NCI-H510A (cell line): ENCODE measurements at regions not wholly inside any gene's neighbourhood (a gene's known extent, or its start where the extent isn't known, plus 50 kb on each side); places are given as distances from the start of the nearest gene placed in this dataset.
"Not testable (repeated sequence)": the region's sequence is repeated elsewhere in the genome, so short reads cannot be mapped to it uniquely, and the experiment has no call there.

Source experiments
- DNase-seq: peaks from one replicate; lab custom pipeline; 2025; lab: John Stamatoyannopoulos, UW

DNA sequence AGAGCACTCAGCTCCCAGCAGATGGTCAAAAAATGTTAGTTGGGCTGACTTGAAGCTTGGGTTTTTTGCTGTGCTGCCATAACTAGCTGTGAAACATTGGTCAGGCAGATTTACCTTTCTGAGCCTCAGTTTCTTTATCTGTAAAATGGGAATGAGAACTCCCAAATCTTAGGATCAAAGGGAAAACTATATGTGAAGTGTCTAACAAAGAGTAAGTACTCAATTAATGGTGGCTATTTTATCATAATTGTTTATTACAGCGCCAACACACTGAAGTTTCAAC, 164.2 kb upstream of the POU3F1 start:
- no peak for DNase-seq

DNA sequence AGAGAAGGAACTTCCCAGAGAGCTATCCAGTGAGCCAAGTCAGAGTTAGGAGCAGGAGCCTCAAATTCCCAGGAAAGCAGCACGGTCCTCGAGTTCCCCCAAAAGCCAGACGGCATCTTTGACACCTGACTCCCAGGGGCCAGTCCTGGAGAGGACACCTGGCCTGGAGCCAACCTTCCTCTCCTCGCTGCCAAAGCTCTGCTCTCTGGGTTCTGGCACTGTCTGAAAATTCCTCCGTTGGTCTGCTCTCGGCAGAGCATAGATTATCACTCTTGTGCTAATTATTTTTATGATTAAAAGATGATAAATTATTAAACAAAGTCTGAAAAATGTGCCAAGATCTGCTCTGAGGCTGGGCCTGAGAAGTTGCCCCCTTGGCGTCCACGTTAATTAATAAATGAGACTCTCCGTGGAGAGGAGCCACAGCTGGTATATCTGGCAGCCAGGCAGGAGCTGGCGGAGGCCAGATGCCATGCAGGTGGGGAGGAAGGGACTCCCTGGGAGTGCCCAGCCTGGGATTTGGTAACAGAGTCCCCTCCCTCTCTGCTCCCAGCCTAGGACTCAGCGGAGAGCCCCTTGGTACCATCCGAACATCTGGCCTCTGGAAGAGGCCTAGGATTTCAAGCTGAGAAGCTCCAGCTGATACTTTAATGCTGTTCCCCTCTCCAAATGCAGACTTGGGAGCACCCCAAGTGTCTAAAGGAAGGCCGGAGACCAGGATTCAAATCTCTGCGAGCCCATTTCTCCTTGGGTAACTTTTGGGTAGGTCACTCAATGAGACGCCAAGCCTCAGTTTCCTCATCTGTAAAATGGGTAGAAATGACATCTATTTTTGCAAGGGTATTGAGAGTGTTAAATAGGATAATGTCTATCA, 163.7 kb upstream of the POU3F1 start:
- DNase-seq: no peak

DNA sequence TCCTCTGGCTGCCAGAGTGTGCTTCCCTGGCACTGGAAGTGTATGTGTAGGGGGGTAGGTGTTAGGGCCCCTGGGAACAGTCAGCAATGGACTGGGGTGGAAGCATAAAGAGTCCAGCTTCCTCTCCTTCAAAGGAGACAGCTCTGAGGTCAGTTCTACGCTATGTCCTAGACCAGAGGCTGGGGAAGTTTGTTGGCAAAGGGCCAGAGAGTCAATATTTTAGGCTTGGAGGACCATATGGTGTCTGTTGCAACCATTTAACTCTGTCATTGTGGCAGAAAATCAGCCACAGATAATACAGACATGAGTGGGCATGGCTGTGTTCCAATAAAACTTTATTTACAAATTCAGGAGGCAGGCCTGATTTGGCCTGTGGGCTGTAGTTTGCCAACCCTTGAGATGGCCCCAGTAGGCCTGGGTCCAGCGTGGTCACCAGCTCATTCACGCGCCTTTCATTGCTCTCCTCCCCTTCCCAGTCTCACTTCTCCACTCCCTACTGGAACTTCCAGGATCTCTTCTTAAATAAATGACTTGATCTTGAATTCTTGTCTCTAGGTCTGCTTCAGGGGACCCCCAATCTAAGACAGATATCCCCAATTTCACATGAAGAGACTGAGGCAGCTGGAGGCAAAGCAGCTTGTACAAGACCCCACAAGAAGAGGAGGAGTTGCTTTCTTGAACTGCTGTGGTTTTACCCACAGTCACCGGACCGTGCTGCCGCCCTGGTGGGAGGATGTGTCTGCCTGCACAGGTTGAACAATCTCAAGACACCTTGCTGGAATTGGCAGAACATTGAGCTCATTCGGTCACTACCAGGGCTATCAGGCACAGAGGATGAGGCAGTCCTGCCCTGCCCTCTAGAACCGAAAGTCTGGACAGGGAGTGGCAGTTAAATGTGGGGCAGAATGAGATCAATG, 162.4 kb upstream of the POU3F1 start:
- DNase-seq: no peak

DNA sequence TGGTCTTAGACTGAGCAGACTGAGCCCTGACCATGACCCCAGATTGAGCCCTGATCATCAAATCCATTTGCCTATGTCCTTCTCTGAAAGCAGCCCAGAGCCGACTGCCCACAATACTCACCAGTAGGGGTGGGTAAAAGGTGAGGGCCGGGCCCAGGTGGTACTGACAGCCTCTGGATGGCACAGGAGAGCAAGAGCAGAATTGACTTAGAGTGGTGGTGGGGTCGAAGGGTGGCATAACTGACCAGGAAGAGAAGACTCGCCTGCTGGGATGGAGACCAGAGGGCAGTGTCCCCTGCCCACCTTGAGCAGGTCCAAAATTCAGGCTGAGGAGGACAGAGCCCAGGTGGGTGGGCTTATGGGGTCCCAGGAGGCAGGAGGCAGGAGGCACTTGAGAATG, 161.3 kb upstream of the POU3F1 start:
- no peak for DNase-seq

DNA sequence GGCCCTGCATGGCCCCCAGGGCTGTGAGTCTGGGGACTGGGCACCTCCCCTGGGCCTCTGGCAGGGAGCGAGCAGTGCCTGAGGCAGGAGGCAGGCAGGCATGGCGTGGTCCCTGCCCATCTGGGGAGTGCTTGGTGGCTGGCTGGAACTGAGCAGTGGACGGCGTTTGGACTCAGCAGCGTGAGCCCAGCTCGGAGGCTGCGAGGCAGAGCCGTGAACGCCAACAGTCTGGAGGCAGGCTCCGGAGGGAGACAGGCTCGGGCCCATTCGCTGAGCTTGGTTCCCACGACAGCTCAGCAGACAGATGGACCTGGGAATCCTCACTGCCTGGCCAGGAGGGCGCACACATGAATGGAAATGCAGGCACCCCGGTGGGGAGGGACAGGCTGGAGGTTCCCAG, 160.7 kb upstream of the POU3F1 start:
- no peak for DNase-seq

DNA sequence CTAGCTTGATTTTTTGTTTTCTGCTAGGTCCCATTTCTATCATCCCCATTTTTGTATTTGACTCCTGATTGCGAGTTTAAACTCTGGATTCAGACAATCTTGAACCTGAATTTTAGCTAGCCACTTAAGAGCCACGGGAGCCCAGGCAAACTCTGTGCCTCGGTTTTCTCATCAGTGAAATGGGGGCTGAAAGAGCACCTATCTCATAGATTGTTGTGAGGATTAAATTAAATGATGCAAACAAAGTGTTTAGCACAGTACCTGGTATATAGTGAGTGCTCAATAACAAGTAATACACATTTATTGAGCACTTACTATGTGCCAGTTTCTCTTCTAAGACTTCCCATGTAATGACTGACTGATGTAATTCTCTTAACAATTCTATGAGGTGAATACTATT, 158.1 kb upstream of the POU3F1 start:
- DNase-seq: no peak

DNA sequence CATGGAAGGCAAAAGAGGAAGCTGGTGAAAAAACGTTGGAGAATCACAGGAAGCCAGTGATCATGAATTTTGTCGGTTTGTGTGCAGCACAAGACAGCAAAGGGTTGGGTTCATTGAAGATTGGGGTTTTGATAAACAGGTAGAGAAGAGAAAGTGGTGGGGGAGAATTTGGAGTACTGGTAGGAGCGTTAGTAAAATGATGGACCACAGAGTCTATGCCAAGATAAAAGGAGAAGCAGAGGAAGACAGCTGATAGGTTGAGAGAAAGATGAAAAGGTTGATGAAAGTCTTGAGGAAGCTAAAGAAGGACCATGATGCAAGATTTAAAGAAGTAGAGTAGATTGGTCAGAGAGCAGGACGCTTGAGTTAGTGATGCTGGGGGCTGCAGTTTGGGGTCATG, 156.8 kb upstream of the POU3F1 start:
- DNase-seq: no peak

DNA sequence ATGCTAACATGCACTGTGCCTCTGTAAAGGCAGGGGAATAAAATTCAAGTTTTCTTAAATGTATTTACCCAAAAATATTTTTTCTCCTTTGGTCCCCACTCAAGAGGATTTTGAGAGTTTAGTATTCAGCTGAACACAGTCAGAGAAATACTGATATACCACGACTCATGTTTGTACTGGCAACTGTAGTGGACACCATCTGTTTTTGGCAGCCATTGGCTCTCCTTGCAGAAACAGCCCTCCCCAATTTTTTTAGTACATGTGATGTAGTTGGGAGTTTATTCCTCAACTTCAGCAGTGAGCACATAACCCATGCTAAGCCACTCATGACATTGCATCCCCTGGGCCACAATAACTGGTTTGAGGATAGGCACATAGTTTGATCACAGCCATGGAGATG, 154.8 kb upstream of the POU3F1 start:
- no peak for DNase-seq

DNA sequence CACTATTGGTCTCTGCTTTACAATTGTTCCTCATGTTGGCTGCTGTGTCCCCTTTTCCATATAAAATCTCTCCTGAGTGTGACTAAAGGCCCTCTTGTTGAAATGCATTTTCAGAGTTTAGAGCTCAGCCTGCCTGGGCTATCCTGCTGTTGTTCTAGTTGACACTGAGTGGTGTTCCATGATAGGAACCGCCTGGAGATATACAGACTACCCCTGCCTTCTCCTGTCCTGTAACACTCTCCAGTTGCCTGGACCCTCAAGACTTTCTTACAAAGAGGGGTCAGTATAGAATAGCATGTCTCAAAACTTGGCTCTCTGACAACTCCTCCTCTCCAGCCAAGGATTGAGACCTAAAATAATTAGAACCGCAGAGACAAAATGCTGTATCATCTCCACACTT, 152.0 kb upstream of the POU3F1 start:
- no peak for DNase-seq

DNA sequence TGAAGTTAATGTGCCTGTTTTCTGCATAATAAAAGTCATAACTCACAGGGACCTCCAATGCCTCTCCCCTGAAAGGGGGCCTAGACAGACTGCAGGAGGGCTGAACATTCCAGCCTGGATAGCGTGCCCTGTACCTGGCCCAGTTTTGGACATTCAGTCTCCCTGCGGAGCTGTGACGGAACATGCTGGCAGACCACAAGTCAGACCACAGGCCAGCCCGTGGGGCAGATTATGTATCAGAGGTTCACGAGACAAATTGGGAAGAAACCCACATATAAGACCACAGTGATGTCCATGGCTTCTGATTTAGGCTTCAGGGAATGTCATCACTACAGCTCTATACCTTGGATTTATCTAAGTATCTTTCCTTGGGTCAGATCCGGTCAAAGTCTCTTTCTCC, 151.5 kb upstream of the POU3F1 start:
- DNase-seq: no peak

DNA sequence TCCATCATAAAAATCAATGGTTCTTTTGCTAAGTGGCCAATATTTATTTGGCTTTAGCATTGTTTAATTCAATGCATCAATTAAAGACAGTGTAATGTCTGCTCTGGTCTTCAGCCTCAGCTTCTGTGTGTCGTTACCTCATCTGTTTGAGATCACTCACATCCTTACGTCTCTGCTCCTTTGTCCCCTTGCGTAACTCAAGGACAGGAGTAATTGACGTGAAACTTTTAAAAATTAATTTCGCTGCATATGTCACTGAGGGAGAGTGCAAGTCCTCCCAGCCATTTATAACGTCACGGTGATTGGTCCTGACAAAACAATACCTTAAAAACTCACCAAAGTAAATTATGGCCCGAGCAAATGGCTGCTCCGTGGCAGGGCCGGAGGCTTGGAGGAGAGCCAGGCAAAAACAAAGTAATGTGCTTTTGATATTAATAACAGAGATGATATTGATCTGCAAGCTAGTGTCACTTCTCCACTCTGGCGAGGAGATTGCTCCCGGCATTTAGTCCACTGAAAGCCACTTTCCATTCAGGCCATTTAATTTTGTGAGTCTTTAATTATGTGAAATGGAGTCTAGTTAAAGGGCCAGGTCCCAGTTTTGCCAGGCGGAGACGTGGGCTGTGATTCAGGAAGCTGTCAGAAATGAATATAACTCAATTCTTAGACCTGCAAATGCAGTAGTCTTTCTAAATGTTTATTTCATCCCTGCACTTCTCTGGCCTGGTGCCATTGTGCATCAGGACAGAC, 150.9 kb upstream of the POU3F1 start:
- no peak for DNase-seq

DNA sequence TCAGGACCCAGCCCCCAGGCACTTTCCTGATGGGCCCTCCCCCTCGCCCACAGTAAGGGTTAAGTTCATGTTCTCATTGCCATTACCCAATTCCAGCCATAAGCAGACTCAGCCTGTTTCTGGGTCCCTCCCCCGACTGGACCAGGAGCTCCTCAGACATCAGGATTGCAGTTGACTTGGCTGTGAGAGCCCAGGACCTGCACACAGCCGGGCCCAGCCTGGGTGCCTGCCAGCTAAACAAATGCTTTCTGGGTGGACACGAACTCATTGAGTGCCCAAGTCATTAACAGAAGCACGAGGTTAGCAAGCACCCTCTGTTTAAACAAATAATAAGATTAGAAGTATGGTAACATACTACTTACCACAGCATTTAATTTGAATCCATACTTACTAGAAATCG, 147.9 kb upstream of the POU3F1 start:
- no peak for DNase-seq

DNA sequence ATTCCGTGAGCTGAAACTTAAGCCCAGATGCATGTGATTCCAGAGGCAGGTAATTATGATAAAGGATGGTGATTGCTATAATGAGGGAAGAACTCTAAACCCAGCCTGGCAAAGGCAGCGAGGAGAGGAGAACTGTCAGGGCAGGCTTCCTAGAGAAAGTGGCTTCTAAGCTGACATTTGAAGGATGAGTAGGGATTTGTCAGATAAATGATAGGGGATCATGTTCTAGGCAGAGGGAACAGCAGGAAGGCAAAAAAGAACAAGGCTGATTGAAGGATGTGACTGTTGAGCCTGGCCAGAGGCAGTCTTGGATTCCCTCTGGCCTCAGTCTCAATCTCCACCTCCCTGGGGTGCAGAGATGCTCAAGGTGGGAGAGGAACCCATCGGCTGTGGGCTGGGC, 146.4 kb upstream of the POU3F1 start:
- DNase-seq: no peak

DNA sequence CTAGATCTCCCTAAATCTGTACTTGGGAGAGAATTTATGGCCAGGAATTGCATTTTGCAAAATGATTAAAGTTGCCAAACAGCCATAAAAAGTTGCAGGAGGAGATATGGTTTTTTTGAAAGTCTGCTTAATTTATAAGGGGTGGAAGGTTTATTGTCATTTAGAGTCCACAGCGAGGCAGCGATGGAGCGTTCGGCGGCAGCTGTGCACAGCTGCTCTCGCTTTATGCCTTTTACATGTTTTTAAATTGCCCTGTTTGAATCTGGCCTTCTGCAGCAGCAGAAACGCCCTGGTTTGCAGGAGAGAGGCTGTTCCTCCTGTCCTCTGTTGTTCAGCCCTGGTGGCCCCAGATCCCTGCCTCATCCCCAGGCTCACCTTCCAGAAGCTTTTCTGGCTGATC, 144.9 kb upstream of the POU3F1 start:
- DNase-seq: no peak

DNA sequence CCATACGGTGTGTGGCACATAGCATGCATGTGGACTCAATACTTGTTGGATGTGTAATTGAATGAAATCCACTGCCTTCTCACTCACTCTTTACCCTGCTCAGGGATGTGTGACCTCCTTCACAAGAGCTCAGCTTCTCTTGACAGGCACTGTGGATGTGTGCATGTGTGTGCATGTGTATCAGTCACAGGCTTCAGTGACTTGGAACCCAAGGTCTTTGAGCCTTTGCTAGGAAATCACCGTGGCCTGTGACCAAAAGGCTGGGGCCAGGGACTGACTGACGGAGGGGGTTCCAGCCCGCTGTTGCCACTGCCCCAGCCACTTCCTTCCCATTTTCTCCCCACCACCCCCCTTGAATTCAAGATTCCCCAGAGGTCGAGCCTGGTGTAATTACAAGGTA, 144.4 kb upstream of the POU3F1 start:
- DNase-seq: no peak

DNA sequence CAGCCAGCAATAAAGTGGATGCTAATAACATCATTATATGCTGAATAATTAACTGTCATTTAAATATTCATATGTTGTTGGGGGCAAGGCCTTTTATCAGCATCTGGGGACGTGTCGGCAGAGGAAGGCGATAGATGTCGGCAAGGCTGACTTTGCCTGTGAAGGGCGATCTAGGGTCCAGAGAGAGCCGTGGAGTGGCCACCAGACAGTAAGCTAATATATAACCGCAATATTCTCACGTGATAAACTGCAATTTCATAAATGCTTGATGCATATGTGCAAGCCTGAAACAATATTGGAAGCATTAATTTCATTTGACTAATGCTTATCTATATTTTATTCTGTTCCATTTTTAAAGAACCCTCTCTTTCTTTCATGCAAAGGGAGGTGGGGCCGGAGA, 141.0 kb upstream of the POU3F1 start:
- no peak for DNase-seq

DNA sequence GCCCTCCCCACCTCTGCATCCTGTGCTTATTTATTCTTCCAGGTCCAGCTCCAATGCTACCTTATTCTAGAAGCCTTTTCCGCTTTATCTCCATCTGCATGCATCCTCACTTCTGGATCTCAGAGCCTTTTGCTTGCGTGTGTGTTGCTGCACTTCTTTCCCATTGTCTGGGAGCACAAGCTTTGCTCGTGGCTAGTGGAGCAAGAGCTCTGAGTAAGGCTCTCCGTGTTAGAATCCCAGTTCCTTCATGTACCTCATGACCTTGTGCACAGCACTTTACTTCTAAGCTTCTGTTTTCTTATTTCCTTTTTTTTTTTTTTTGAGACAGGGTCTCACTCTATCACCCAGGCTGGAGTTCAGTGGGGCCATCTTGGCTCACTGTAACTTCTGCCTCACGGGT, 140.0 kb upstream of the POU3F1 start:
- DNase-seq: no peak

DNA sequence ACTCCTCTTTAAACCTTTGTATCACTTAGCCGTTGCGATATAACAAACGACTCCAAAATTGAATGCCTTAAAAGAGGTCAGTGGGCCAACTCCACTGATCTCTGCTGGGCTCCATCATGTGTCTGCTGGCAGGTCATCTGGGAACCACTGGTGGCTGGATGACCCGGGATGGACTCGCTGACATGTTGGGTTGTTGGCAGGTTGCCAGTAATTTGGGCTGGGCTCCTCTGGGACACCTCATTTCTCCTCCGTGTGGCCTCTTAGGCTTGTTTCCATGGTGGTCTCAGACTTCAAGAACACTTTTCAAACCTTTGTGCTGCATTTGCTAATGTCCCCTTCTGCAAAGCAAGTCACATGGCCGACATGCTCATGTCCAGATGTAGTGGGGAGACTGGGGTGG, 139.3 kb upstream of the POU3F1 start:
- DNase-seq: no peak

DNA sequence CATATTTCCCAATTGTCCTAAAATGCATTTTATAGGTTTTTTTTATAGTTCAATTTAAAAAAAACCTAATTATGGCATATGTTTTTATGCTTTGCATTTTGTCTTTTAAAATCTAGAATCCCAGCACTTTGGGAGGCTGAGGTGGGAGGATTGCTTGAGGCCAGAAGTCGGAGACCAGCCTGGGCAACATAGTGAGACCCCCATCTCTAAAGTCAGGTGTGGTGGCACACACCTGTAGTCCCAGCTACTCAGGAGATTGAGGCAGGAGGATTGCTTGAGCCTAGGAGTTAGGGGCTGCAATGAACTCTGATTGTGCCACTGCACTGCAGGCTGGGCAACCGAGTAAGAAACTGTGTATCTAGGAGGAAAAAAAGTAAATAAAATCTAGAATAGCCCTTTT, 137.2 kb upstream of the POU3F1 start:
- DNase-seq: no peak

DNA sequence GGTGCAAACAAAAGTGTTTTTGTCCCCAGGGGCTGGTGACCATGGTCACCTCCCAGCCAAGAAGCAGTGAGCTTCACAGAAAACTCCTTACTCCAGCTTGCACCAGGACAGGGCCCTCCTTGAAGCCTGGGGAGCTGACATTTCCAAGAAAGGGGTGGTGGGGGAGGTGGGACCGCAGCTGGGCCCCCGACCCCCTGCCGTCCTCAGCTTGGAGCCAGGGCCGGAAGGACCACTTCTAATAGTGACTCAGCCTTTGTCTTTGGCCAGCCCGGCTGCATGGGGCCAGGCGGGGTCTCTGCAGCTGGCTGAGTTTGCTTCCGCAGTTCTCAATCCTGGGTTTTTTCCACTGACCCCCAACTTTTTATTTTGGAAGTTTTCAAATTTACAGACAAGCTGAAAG, 136.5 kb upstream of the POU3F1 start:
- no peak for DNase-seq

DNA sequence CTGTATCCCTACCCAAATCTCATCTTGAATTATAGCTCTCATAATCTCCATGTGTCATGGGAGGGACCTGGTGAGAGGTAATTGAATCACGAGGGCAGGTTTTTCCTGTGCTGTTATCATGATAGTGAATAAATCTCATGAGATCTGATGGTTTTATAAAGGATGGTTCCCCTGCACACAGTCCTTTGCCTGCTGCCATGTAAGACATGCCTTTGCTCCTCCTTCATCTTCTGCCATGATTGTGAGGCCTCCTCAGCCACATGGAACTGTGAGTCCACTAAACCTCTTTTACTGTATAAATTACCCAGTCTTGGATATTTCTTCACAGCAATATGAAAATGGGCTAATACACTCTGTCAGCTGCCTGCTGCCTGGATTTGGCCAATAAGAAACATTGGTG, 133.8 kb upstream of the POU3F1 start:
- DNase-seq: not testable (repeated sequence)

DNA sequence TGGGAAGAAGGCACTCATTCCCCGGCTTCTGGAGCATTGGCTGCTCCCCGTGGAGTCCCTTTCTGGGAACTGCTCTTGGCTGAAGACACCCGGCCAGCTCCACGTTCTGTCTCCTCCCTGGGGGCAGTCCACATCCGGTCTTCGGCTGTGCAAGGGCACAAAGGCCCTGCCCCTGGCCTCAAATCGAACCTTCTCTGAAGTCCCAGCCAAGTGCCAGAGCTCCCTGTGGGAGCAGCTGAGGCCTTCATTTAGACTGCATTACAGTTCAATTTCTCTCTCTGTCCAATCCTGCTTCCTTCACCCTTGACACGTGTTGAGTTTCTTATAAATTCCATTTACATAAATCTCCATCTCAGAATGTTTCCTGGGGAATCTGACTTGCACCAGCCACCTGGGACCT, 132.9 kb upstream of the POU3F1 start:
- no peak for DNase-seq

DNA sequence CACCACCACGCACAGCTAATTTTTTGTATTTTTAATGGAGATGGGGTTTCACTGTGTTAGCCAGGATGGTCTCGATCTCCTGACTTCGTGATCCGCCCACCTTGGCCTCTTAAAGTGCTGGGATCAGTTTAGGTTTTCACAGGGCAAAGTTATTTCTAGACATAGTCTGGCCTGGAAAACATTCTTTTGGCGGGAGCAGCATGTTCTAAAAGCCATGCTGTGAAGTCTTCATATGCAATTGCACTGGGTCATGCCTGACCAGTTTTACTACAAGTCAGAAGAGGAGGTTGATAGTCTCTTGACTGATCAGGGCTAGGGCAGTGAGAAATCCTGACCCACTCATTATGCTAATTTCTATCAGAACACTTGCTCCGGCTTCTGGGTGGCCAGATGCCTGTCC, 131.6 kb upstream of the POU3F1 start:
- DNase-seq: peak; percentile 61
